GM21529 (cell line): ENCODE measurements at regions not wholly inside any gene's neighbourhood (a gene's known extent, or its start where the extent isn't known, plus 50 kb on each side); places are given as distances from the start of the nearest gene placed in this dataset.

Experiments used
- ATAC-seq: cut with Tn5 transposase; IDR thresholded peaks from one replicate; pipeline ENCODE4 v1.9.1; 2021; ENCODE audit not compliant: unreplicated experiment

DNA sequence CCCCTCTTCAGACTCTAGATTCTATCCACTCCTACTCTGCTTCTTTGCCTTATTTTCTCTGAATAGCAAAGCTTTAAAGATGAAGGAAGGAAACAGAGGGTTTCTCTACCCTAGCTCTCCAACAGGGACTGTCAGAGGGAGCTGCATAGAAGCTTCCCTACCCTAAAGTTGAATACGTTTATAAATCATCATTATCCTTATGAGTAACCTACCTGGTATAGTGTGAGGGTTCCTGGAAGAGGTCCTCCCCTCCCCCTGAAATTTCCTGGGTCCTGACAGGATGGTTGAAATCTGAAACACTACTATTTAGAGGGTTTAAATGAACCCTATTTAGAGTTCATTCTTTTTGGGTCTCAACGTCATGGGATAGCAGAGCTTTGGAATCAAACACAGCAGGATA is 187.0 kb upstream of the RBPJ start:
- no peak for ATAC-seq

DNA sequence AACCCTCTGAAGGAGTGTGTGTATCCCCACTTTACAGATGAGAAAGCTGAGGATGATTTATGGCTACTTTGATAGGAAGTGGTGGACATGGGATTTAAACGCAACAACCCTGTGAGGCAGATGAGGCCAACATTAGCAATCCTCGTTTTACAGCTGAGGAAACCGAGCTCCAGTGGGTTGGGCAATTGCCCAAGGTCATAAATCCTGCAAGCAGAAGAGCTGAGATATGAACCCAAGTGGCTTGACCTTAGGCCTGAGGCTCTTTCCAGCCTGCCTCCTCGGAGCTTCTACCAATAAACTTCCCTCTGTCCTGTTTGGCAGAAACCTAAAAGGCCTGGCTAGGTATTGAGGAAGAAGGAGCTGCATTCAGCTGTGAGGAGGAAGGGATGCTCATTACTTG is 185.5 kb upstream of the RBPJ start:
- no peak for ATAC-seq

DNA sequence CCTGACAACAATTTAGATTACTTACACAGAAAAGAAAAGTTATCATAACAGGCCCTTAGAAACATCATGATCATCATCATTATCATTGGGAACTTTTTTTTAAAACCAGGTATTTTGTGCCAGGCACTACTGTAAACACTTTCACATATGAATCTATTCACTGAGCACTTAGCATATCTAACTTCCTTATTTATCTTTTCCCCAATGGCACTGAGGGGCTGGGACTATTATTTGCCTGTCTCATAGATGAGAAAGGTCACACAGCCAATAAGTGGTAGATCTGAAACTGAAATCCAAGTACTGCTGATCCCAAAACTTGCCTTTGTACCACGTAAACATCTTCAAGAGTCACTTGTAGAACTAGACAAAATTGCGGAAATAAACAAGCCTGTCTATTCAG is 184.2 kb upstream of the RBPJ start:
- ATAC-seq, result no peak

DNA sequence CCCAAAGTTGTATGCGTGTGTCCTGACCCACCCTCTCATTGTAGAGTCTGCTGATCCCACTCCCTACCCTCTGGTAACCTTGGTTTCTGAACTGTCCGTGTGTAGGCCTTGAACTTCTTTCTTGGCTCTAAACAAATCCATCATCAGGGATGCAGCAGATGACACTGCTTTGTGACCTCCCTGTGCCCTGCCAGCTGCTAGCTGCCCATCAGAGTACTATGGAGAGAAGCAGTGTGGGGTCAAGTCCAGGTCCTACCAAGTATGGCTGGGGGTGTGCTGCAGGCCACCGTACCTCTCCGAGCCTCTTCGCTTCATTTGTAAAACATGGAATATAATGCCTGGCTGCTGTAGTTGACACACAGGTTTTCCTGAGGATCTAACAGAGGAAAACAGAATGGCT is 183.5 kb upstream of the RBPJ start:
- no peak for ATAC-seq

DNA sequence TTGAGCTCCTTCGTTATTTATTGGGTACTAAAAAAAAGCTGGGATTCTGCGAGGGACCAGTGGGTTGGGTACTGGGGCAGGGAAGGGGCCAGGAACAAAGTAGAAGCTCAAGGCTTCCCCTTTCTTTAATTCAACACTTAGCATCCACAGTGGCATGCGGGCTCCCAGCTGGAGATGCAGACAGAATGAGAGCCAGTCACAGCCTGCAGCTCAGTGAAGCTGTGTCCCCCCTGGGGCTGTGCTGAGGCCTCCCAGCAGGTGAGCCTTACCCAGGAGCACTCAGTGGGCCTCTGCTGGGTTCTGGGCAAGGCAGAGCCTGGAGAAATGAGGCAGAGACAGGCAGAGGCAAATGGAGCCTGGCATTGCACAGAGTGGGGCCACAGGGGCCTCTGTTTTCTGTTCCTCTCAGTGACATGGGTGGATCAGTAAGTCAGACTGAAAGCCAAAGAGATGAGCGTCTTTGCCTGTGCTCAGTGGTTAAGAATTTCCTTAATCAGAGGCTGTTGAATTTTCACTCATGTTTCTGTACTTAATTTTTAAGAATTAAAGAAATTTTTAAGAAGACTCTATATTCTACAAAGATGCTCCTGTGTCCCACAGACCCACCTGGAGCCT is 181.4 kb upstream of the RBPJ start:
- no peak for ATAC-seq

DNA sequence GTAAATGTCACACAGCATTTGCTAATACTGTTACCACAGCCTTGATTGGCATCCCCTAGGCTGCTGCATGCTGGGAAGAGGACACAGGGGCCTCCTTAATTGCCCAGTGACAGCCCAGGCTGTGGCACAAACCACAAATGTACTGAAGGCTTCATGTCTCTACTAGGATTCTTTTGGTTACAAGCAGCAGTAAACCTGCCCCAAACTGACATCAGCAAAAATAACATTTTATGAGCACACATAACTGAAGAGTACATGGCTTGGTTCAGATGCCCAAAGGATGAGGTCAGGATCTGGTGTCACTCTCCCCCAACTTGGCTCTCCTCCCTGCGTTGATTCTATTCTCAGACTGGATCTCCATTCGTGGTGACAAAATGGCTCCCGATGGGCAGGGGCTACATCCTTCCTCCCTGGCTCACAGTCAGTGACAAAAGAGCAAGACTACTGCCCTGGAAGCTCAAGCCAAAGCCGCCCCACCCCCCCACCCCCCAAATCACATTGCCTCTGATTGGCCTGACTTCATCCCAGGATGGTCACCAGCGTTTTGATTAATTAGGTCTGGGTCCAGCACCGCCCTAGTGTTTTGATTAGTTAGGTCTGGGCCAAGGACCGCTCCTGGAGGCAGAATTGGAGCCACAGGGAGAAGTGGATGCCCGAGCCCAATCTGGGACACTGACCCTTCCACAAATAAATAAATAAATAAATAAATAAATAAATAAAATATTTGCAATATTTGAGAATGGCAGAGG is 180.5 kb upstream of the RBPJ start:
- no peak for ATAC-seq

DNA sequence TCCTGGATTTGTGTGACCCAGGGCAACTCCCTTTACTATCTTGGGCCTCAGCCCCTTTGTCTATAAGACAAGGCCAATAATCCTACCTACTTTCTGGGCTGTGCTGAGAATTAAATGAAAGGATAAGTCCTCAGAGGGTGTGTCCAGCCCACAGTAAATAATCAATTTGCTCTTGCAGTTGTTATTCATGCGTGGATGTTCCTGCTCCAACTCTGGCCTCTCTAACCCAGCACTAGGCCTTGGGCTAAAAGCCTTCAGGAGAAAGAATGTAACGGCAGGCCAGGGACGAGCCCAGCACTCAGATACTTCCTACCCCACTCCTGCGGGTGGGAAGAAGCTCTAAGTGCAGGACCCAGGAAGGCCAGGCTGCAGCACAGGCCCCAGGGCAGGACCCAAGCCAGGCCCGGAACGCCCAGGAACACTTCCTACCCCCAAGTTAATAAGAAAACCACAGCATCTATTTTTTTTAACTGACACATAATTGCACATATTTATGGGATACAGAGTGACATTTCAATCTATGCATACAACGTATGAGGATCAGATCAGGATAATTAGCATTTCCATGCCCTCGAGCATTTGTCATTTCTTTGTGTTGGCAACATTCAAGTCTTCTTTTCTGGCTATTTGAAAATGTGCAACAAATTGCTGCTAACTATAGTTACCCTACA is 179.6 kb upstream of the RBPJ start:
- ATAC-seq, result no peak

DNA sequence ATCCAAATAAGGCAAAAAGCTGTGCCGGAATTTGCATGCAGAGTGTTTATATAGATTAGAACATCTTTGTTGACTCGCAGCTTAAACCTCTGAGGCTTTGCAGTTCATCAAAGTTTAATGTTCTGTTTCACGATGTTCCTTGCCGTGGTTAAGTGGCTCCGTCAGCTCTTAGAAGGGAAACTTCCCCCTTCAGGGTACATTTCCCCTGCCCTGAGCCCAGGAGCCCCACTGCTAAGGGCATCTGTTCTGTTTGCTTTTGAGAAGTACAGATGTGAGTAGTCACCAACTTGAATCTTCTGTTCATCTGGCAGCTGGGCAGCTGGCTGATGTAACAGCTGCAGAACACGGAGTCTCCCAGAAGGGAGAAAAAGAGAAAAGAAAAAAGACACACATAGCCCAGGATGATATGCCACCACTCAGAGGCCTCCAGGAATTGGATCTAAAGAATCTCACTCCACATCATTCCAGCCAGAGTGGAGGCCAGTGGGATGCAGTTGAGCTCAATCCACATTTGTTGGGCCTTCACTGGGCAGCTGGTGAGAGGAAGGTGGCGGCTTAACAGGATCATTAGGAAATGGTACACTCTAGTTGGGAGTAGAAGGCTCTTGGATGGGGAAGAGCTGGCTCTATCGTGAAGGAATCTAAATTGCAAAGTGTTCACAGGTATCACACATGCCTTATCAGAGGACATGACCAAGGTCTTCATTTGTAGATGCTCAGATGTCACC is 178.7 kb upstream of the RBPJ start:
- ATAC-seq, result peak; percentile 66

DNA sequence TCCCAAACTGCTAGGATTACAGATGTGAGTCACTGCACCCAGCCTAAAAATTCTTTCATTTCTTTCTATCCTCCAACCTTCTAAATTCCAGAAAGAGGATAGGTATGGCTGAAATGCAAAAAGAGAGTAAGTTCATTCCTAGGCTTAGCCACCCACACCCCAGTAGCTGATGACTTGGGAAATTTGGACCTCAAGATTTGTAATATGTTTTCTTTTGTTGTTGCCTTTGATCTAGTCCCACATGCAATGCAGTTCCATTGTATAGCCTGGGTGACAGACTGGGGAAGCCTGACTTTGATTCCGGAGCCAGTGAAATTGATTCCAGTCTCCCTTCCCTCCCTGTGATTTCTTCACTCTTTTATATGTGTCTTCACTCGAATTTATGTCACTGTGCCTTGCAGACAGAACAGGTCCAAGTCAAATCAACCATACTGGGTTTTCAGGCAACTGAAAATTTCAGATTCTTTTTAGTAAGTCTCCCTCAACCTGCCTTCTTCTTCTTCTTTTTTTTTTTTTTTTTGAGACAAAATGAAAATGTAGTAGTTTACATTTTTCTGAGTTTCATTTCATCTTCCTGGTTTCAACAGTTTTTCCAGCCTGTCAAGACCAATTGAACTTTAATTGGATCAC is 176.2 kb upstream of the RBPJ start:
- ATAC-seq, result no peak

DNA sequence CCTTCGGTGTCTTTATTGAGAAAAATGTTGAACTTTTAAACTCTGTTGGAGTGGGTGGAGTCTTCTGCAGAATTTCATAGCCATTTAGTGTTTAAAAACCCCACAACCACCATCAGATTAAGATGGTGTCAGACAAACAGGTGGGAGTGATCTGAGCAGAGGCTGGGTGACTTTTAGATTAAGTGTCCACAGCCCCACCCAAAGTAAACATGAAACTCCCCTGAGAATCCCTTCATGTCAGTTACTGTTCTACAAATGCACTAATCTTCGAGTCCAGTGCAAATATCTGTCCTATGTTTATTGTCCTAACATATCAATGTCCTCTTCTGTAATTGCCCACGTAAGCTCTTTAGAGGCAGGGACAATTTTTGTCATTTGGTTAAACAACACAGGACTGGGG is 175.6 kb upstream of the RBPJ start:
- ATAC-seq, result no peak

DNA sequence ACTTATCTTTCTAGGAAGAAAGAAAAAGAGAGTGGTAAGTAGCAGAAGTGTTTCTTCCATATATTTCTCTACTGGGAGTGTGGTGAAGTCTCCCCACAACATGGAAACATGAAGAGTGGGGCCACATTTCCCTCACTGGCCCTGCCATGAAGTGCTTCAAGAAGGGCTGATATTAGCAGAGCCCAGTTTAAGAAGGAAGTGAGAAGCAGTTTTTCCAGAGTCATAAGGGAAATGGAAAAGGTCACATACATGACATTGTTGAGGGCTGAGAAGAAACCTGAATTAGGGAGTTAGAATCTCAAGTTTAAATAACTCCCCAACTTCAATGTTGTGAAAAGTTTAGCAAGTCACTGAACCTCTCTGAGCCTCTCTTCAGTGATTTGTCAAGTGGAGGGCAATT is 171.9 kb upstream of the RBPJ start:
- ATAC-seq, result no peak

DNA sequence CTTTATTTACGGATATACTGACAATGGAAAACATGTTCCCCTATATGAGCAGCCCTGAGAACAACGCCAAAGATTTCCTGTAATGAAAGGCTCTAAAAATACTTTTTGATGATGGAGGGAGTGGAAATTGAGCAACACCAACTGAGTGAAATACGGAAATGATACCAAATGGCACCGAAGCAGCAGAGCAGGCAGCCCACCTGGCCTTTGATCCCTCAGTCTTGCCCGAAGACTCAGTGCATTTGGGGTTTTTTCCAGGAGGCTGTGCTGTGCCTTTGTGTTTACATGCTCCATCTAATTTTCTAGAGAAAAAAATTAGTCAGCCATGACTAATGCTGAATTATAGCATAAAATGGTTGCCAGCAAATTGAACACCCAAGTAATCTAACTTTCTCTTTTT is 169.9 kb upstream of the RBPJ start:
- no peak for ATAC-seq

DNA sequence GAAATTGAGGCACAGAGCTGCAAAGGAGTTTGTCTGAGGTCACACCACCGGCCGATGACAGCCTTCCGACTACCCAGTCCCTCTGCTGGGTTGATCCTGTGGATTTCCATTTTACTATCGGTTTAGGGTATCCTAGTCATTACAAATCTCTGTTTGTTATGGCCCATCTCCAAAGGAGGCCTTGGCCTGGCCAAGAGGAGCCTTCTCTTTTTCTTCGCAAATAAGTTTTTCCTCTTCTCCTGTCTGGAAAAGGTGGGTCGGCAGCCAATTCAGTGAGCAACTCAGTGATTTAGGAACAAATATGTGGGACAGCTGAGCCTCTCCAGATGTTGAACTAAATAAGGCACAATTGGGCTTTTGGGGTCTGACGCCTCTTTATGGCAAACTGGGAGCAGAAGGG is 169.2 kb upstream of the RBPJ start:
- ATAC-seq, result no peak

DNA sequence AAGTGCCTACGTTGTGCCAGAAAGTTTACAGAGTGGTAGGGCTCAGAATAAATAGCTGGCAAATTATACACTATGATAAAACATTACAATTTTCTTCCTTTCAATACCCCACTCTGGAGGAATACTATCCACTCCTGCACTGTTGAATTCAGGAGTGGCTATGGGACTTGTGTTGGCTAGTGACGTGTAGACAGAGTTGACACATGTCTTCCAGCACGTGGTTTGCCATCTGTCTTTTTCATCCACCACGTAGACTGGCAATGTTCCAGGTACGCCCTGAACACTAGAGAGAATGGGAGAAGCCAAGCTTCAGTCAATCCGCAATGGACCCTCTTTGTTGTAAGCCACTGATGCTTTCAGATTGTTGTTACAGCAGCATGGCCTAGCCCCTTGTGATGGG is 168.8 kb upstream of the RBPJ start:
- no peak for ATAC-seq

DNA sequence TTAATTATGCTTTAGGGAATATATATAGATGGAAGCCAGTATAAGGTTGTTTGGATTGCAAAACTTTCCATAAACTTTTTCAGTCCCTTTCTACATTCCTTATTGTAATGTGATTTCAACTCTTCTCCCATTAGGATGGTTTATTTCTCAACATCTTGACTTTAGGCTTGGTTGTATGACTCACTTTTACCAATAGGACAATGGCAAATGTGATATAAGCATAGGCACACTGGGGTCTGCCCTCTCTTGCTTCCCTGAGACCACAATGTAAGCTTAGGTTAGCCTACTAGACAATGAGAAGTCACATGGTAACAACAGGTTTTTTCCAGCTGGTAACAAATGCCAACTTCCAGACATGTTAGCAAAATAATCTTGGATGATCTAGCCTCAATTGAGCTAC is 163.3 kb upstream of the RBPJ start:
- ATAC-seq, result no peak

DNA sequence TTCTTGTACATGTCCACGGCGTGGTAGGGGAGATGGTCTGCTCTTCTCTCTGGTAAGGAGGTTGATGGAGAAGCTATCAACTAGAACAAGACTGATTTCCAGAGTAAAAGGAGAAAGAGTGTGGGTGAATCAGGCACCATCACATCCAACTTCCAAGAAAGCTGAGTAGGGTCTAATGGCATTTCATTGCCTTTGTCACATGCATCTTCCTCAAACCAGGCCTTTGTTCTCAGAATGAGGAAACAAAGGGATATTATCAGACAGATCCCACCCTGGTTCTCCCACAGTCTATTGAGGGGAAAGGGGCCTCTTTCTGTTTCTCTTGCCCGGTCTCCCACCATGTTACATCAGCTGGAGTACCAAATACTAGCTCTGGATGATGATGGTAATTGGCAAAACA is 160.2 kb upstream of the RBPJ start:
- ATAC-seq, result no peak

DNA sequence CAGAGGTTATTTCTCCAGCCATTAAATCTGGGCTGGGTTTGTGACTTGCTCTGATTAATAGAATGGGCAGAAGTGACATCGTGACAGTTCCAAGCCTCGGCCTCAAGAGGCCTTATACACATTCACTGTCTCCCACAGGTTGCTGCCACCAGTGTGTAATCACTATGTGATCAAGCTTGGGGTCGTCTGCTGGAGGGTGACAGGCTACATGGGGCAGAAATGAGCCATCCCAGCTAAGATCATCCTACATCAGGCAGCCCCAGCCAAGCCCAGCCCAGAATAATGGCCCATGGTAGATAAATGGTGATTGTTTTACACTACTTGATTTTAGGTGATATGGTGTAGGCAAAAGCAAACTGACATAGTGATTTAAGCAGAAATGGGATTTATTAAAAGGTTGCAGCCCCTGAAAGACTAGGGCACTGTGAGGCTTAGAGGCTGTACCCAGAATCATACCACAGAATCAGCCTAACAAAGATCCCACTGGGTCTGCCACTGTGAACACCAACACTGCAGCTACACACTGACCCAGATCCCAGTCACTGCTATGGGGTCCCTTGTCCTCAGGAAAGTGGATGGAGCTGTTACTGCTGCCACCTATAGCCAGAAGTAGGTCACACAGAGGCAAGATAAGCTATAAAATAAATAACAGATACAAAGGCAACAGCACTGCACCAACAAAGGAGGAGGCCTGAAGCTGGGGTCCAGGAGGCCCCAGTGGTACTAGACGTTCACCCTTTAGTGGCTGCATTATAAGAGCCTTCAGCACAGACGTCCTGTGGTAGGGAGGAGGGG is 159.6 kb upstream of the RBPJ start:
- no peak for ATAC-seq

DNA sequence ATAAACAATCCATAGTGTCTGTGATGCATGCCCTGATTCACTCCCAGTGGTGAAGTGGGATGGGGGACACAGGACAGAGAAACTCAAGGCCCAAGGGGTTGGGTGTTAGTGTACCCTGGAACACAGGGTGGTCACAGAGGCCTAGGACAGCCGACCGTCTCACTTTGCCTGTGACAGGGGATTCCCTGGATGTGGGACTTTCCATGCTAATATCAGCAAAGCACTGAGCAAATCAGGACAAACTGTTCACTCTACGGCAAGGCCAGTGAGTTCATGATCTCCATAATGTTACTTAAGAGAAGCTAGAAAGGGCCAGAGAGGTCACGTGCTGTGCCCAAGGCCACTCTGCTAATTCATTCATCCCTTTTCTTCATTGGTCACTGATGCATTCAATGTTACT is 158.7 kb upstream of the RBPJ start:
- no peak for ATAC-seq

DNA sequence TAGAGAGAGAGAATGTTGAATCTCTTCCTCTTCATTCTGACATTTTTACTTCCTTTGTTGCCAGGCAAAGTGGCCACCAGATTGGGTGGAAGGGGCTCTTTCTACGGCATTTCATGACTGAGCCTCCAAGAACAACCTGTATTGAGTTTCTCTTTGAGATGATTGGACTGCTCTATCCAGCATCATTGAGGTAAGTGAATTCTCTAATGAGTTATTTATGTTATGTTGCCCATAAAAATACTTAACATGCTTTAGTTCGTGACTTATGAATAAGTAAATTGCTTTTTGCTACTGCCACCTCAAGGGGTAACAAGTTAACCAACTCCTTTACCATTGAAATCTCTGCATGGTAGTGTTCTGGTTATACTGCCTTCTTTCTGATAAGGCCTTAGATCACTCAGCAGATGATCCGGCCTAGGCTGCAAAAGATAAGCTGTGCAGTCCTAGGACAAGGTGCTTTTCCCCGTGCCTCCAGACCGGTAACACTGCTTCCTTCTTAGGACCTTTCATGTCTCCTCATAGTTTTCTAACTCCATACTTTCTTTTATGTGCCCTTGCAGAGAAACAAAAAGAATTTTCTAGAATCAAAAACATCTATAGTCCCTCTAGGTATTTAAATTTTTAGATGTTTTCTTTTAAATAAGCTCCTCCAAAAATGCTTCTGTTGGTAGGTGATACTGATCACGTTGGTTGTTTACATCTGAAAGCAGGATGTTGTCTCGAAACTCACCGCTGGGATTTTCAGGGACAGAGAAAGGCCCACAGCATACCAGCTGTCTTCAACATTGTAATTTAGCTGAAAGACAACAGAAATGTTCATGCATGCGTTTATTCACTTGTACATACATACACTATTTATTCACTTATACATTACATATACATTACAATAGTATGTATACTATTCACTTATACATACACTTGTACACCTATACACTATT is 157.1 kb upstream of the RBPJ start:
- no peak for ATAC-seq

DNA sequence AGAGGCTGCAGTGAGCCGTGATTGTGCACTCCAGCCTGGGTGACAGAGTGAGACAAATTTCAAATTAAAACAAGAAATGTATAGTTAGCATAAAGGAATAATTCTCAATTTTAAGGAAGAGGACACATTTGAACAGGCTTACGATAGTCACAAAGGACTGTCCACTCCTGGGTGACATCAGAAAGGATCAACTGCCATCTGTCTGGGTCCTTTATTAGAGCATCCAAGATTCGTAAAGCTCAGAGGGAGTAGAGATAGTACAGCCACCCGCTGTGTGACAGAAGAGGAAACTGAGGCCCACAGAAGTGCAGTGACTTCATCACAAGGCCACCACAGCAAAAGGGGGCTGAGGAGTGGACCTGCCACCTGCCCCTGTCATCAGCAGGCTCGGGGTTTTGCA is 149.3 kb upstream of the RBPJ start:
- no peak for ATAC-seq
